ENCODE measurements at regions not wholly inside any gene's neighbourhood (a gene's known extent, or its start where the extent isn't known, plus 50 kb on each side); places are given as distances from the start of the nearest gene placed in this dataset.
"Not testable (repeated sequence)": the region's sequence is repeated elsewhere in the genome, so short reads cannot be mapped to it uniquely, and the experiment has no call there.

GRCh38 chr14:54010981-54011380 lies 54.4 kb upstream of the BMP4 start:
- intact Hi-C loops (cut with DNase I) = no loop called here
- DNase-seq (ENCODE audit: low spot score) (no peak), ATAC-seq (no peak)

- DNase-seq (ENCODE audit: low spot score) (no peak), ATAC-seq (no peak)
- intact Hi-C loops (cut with DNase I) = no loop called here
Observed at GRCh38 chr14:54023027-54023426, 66.4 kb upstream of the BMP4 start.

DNA sequence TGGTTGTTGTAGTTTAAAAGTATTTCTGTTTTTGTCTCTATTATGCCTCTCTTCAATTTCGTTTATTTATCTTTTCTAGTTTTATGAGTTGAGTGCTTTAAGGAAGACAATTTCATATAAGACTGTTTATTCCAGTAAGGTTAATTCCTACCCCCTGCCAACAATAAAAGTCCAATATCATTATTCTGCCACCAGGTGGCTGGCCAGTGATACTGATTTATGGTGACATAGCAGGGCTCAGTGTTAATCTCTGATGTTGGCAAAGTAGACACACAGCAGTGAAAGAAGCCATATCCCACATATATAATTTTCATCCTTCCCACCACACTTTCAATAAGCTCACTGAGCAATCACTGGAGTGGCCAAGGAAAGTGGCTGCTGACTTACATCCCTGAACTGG lies 69.0 kb upstream of the BMP4 start:
- ATAC-seq = no peak
- DNase-seq (ENCODE audit: low spot score) = no peak
- intact Hi-C loops (cut with DNase I) = no loop called here

GRCh38 chr14:54026671-54027070 lies 70.0 kb upstream of the BMP4 start:
- intact Hi-C loops (cut with DNase I) = no loop called here
- ATAC-seq (no peak), DNase-seq (ENCODE audit: low spot score) (no peak)

DNA sequence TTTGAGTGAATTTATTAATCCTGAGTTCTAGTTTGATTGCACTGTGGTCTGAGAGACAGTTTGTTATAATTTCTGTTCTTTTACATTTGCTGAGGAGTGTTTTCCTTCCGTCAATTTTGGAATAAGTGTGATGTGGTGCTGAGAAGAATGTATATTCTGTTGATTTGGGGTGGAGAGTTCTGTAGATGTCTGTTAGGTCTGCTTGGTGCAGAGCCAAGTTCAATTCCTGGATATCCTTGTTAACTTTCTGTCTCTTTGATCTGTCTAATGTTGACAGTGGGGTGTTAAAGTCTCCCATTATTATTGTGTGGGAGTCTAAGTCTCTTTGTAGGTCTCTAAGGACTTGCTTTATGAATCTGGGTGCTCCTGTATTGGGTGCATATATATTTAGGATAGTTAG lies 74.4 kb upstream of the BMP4 start:
- ATAC-seq; intact Hi-C loops (cut with DNase I): not testable (repeated sequence)

GRCh38 chr14:54033285-54033684 lies 76.7 kb upstream of the BMP4 start:
- ATAC-seq; DNase-seq (ENCODE audit: low spot score); intact Hi-C loops (cut with DNase I): not testable (repeated sequence)

More for the DNA sequence above, 74.4 kb upstream of the BMP4 start:
- not testable (repeated sequence) for DNase-seq (ENCODE audit: low spot score)

- DNase-seq (ENCODE audit: low spot score) = no peak
- intact Hi-C loops (cut with DNase I) = no loop called here
- ATAC-seq = no peak
Observed at GRCh38 chr14:54038724-54039123, 82.1 kb upstream of the BMP4 start.

DNA sequence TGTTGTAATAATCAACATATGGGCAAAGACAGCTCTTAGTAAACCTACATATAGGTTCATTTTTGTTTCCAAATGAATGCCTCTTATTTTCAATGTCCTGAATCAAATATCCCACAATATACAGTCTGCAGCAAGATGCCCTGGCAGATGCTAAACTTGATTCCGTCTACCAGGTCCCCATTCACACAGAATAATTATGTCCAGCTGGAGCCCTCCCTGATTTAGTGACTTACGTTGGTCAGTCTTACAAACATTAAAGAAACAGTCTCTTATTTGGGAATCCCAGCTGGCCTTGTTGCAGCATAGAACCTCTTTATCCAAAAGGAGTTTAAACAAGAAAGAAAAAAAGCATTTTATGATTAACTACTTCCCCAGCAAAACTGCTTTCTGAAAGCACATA lies 82.7 kb upstream of the BMP4 start:
- ATAC-seq = no peak
- intact Hi-C loops (cut with DNase I) = no loop called here
- DNase-seq (ENCODE audit: low spot score) = no peak

GRCh38 chr14:54040846-54041245 lies 84.2 kb upstream of the BMP4 start:
- no peak for DNase-seq (ENCODE audit: low spot score)
- intact Hi-C loops (cut with DNase I) = no loop called here
- ATAC-seq = no peak

GRCh38 chr14:54046250-54046649 lies 89.6 kb upstream of the BMP4 start:
- DNase-seq (ENCODE audit: low spot score) = no peak
- no peak for ATAC-seq
- intact Hi-C loops (cut with DNase I) = no loop called here

GRCh38 chr14:54047645-54048308 lies 91.2 kb upstream of the BMP4 start:
- intact Hi-C loops (cut with DNase I) = no loop called here
- DNase-seq (ENCODE audit: low spot score) (no peak), ATAC-seq (no peak)

- DNase-seq (ENCODE audit: low spot score) (no peak), ATAC-seq (no peak)
- intact Hi-C loops (cut with DNase I) = no loop called here
Observed at GRCh38 chr14:54048311-54048710, 91.7 kb upstream of the BMP4 start.

DNA sequence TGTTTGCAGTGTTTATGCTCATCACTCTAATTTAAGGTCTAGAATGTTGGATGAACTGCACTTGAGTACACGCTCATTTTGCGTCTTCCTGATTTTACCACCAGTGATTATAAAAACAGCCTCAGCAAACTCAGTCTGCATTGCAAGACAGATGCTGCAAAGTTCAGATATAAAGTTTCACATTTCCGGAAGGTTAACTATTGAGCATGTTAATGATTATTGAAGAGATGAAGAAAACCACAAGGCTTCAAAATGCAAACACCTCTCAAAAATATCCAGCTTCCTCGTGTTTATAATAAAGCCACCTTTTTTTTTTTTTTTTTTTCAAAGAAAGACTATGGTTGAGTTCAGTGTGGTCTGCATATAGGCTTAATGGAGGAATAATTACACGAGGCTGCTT lies 92.1 kb upstream of the BMP4 start:
- intact Hi-C loops (cut with DNase I) = no loop called here
- DNase-seq (ENCODE audit: low spot score) (no peak), ATAC-seq (no peak)

- intact Hi-C loops (cut with DNase I) = no loop called here
- ATAC-seq = no peak
Observed at GRCh38 chr14:54050759-54051158, 94.1 kb upstream of the BMP4 start.

DNA sequence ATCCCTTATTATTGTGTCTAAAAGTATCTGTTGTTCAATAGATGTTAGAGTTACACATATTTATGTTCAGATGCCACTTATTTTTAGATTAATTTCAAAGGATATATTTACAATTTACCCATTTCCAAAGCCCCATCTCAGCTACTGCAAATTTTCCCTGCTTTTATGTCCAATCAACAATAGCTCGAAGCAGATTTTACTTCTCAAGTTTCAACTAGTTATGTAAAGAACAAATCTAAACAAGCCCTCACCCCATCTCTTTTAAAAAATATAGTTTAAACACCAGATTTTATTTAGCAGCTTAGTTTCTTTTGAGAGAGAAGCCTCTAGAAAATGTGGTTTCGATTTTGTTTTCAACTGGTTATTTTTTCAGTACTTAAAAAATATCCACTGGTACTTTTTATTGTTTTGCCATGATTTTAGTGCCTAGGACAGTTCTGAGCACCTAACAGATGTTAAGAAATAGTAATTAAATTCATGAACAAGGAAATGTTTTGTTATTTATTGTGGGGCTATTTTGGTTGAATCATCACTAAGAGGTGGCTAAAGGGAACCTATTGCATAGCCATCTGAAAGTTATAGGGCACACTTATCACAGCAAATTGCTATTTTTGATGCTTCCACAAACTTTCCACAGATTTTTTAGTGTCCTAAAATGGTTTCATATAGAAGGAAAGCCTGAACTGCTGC lies 96.2 kb upstream of the BMP4 start:
- intact Hi-C loops (cut with DNase I) = no loop called here
- DNase-seq (ENCODE audit: low spot score) (no peak), ATAC-seq (no peak)

More at GRCh38 chr14:54050759-54051158, 94.1 kb upstream of the BMP4 start:
- no peak for DNase-seq (ENCODE audit: low spot score)

DNA sequence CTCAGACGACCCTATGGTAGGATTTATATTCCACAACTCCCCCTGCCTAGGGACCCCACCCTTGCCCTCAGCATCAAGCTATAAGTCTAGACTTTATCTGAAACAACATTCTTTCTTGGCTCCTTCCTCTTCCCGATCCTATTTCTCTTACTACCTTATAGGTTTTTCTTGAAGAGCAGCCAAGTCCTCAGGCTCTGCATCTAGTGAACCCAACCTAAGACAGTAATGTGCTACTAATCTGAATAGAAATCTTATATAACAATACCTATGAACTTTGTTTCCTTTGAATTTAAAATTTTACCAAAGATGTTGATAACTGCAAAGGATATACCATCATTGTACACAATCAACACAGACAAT lies 96.7 kb upstream of the BMP4 start:
- DNase-seq (ENCODE audit: low spot score) = no peak
- intact Hi-C loops (cut with DNase I) = no loop called here
- ATAC-seq = no peak

DNA sequence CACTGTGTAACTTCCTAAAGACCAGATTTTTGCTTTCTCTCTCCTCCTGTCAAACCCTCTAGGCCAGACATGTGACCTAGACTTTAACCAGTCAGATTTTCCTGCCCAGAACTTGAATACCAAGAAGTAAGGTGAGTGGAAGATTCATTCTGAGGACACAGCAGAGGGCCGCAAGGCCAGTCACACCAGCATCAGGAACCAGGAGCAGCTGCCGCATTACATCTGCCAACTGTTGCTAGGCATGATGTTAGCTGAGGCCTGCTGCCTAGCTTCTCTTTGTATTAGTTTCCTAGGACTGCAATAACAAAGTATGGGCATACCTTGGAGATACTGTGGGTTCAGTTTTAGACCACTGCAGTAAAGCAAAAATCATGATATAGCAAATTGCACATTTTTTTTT lies 101.9 kb upstream of the BMP4 start:
- ATAC-seq = no peak
- DNase-seq (ENCODE audit: low spot score) = no peak
- intact Hi-C loops (cut with DNase I) = no loop called here

- intact Hi-C loops (cut with DNase I) = no loop called here
- ATAC-seq (no peak), DNase-seq (ENCODE audit: low spot score) (no peak)
Observed at GRCh38 chr14:54083549-54084239, 127.1 kb upstream of the BMP4 start.

GRCh38 chr14:54085232-54085761 lies 128.7 kb upstream of the BMP4 start:
- DNase-seq (ENCODE audit: low spot score) (no peak), ATAC-seq (peak; percentile 87)
- intact Hi-C loops (cut with DNase I) = no loop called here

DNA sequence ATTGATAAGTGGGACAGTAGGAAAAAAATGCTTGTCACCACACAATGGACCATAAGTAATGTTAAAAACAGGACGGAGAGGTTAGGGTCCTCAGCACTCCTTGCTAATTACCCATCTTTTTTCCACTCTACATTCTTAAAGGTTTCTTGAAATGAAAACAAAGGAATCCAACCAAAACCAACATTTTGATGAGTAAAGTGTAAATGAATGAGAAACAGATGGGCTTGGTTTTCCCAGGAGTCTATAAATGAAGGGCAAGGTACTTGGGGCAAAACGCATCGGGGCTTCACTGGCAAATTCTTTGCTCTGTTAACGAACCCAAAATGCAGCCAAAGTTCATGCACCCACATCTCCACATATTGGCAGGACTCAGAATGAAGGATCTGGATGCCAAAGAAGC lies 129.2 kb upstream of the BMP4 start:
- DNase-seq (ENCODE audit: low spot score) (no peak), ATAC-seq (peak; percentile 23)
- intact Hi-C loops (cut with DNase I) = no loop called here

Measured in sciatic nerve (tissue), 2 donors.